RPMI7951 (cell line): ENCODE measurements at regions not wholly inside any gene's neighbourhood (a gene's known extent, or its start where the extent isn't known, plus 50 kb on each side); places are given as distances from the start of the nearest gene placed in this dataset.

Experiments
- DNase-seq: peaks from one replicate; pipeline ENCODE4 v3.0.0-alpha.2; 2012; ENCODE audit warnings: low read depth

DNA sequence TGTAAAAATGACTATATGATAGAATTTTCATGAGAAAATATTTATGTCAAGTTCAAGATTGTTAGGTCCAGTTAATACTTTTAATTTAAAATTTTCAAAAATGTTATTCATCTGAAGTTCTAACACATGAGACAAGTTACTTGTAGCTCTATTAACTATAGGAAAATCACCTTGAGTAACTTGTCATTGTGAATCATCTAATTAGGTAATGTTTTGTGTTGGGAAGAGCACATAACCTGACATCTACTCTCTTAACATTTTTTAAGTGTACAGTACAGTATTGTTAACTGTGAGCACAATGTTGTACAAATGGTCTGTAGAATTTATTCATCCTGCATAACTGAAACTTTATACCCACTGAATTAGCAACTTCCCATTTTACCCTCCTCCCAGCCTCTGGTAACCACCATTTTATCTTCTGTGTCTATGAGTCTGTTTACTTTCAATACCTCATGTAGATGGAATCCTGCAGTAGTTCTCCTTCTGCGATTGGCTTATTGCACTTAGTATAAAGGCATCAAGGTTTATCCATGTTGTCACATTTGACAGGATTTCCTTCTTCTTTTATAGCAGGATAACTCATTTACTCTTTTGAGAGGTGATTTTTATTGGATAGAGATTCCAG, 54.6 kb downstream of the ARL4A start:
- DNase-seq, result no peak

GRCh38 chr7:12746211-12746610, 58.8 kb downstream of the ARL4A start:
- no peak for DNase-seq

DNA sequence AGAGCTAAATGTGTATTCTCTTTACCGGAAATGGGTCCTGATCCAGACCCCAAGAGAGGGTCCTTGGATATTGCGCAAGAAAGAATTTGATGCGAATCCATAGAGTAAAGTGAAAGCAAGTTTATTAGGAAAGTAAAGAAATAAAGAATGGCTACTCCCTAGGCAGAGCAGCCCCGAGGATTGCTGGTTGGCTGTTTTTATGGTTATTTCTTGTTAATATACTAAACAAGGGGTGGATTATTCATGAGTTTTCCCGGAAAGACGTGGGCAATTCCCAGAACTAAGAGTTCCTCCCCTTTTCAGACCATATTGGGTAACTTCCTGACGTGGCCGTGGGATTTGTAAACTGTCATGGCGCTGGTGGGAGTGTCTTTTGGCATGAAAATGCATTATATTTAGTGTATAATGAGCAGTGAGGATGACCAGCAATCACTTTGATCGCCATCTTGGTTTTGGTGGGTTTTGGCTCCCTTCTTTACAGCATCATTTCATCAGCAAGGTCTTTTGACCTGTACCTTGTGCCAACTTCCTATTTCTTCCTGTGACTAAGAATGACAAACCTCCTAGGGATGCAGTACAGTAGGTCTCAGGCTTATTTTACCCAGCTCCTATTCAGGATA, 60.4 kb downstream of the ARL4A start:
- DNase-seq, result peak; percentile 16

GRCh38 chr7:12749069-12749468, 61.6 kb downstream of the ARL4A start:
- DNase-seq, result no peak

- DNase-seq, result no peak
These were observed 62.3 kb downstream of the ARL4A start for GRCh38 chr7:12749746-12750145.

GRCh38 chr7:12751764-12752163, 64.3 kb downstream of the ARL4A start:
- no peak for DNase-seq

DNA sequence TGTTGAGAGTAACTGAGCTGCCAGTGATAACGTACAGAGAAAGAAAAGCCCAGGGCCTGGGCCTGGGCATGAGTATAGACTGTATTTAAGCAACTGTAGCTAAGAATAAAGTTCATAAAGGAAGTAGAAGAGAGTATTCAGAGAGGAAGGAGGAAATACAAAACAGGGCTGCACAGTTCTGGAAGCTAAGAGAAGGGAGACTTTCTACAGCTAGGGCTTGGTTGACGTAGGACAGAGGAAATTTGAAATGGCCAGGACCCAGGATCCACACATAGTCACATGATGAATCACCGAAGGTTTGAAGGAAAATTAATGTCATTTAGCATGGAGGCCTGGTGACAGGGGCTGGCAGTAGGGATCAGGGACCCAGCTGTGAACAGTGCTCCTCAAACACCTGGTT, 66.7 kb downstream of the ARL4A start:
- no peak for DNase-seq

DNA sequence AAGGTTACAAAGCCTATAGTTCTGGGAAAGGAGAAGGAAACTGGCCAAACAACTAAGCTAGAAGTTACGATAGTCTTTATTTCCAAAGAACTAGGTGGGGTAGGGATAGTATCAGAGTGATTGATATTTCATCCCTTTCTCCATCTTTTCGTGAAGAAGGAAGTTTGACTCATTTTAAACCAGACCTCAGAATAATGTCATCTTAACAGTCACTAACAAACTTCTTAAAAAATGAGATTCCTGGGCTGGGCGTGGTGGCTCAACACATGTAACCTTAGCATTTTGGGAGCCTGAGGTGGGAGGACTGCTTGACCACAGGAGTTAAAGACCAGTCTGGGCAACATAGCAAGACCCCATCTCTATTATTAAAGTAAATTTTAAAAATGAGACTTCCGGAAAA, 69.4 kb downstream of the ARL4A start:
- peak; percentile 12 for DNase-seq

- peak; percentile 46 for DNase-seq
These were observed 70.0 kb downstream of the ARL4A start for GRCh38 chr7:12757443-12757842.

DNA sequence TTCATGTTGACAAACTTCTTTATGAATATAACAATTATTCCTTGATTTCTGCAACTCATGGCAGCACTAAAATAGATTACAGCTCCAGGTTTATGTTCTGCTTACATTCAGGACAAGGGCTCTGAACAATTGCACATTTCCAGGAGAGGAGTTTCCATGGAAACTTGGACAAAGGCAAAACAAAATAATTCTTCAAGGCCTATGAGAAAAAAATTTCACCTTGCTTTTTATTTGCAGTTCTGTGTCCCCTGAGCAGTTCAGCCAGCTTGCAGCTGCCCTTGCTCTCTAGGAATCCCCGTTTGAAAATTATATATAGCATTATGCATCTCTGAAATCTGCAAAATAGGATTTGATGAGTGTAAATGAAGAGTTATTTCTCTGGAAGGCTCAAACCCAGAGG, 71.7 kb downstream of the ARL4A start:
- DNase-seq, result no peak

GRCh38 chr7:12761111-12761510, 73.7 kb downstream of the ARL4A start:
- DNase-seq, result no peak

DNA sequence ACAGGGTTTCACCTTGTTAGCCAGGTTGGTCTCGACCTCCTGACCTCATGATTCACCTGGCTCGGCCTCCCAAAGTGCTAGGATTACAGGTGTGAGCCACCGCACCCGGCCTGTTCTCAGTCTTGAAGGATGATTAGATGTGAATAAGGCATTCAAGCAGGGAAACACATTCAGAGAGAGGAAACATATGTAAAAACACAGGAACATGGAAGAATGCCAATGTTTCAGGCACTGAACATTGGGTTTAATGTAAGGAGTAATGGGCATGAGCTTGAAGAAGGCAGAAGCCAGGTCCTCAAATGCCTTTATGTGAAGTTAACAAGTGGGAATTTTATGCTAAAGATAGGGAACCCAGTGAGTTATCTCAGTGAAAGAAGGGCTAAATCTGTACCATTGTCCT, 74.3 kb downstream of the ARL4A start:
- DNase-seq, result no peak

- peak; percentile 14 for DNase-seq
These were observed 77.0 kb downstream of the ARL4A start for GRCh38 chr7:12764458-12764891.

- no peak for DNase-seq
These were observed 78.1 kb downstream of the ARL4A start for GRCh38 chr7:12765431-12766100.

GRCh38 chr7:12766416-12766815, 79.0 kb downstream of the ARL4A start:
- DNase-seq, result no peak

DNA sequence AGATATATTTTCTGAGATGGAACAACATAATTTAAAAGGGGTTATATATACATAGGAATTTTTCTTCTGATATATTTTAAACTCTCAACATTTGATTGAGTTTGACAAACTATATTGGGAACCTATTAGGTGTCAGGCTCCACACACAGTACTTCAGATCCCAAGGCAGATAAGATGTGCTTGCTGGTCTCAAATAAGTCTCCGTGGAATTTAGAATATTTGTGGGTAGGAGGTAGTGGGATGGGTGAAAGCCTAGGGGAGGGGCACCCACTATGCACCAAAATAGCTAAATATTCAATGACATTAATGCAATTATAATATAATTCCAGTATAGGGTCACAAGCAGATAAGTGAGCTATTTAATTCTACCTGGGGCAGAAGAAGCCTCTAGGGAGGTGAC, 81.5 kb downstream of the ARL4A start:
- DNase-seq, result no peak

- DNase-seq, result no peak
These were observed 82.0 kb downstream of the ARL4A start for GRCh38 chr7:12769444-12769843.

DNA sequence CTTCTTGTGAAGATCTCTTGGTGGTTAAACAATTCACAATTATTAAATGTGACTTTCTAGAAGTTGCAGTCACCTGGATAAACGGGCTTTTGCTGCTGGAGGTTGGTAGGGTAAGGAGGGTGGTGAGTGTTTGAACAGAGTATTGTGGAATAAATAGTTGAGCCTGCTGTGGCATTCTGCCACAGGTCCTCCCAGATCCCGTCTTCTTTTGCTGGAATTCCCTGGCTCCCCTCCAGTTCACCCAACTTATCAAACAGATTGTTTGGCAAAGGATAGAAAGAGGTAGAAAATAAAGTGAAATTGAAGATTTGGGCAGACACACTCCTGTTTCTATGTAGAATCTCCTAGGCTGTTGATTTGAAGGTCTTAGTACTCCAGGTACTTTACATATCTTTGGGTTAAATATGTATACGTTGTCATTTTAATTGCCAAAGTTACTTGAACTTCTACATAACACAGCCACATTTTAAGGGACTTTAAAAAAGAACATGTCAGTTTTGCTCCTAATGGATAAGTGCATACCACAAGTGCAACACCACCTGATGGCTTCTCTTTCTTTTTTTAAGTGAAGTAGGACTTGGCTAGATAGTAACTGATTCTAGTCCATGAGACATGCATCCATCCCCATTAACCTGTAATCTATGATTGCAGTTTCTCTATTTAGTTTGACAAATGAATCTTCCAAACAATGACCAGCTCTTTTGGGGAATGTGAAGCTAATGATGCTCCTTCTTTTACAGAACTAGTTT, 83.0 kb downstream of the ARL4A start:
- no peak for DNase-seq

DNA sequence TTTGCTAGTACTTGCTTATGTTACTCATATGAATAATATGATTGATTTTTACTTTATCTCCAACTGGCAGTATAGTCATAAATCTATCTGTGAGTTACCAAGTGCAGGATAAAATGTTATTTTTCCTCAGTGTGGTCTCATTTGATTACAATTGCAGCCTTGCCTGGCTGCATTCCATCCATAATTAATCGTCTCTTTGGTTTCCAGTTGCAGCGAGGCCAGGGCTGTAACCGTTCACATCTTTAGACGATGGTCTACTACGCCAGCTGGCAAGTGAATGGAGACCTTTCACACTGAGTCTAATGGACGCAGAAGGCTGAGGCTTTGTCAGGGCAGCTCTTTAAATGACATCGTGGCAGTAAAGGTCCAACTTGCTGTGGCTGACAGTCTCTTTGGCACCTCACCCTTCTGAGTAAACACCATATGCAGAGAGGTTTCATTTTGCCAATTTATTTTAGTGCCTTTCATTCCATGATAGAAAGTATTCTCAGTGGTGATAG, 84.0 kb downstream of the ARL4A start:
- DNase-seq, result peak; percentile 6

- DNase-seq, result no peak
These were observed 85.3 kb downstream of the ARL4A start for GRCh38 chr7:12772768-12773167.

GRCh38 chr7:12777257-12777656, 89.8 kb downstream of the ARL4A start:
- DNase-seq, result no peak

DNA sequence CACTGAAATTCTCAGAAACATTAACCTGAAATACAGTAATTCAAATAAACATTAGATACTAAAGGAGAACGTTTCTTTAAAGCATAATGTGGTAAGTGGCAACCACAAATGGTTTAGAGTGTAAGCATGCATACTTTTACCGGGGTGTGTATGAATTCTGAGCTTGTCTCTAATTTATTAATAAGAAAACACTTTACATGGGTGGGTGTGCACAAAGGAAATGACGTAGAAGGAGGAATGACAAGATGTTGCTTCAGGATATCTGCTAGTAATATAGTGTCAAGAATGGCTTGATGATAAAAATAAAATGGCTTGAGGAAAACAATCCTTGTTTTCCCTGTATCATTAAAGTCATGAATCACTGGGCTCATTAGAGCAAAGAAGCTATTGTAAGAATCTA, 92.5 kb downstream of the ARL4A start:
- DNase-seq, result no peak
